A673 (cell line): ENCODE measurements at regions not wholly inside any gene's neighbourhood (a gene's known extent, or its start where the extent isn't known, plus 50 kb on each side); places are given as distances from the start of the nearest gene placed in this dataset.

Experiments
- BruUV-seq: library from RNA; stranded (reverse); fragments of 400-500 nt; replicated peaks from 2 replicates; lab custom pipeline; 2021; lab: Mats Ljungman, UMichigan
- CTCF ChIA-PET: fragments of 300-600 bp; sonication (Branson Sonifier 250); formaldehyde crosslinking; loops from one replicate; lab custom pipeline; 2022; ENCODE audit warnings: antibody characterized with exemption; lab: Charles Lee
- POLR2A ChIA-PET: fragments of 300-600 bp; sonication (Branson Sonifier 250); formaldehyde crosslinking; loops from one replicate; lab custom pipeline; 2022; ENCODE audit warnings: antibody characterized with exemption; ENCODE audit not compliant: low non-redundant PET; lab: Charles Lee
- DNase-seq: peaks from one replicate; pipeline ENCODE4 v3.0.0-alpha.2; 2015; ENCODE audit warnings: low spot score
- H3K27ac ChIP-seq: fragments of 200-600 bp; sonication (generic); 2 replicates; pipeline ENCODE4 v1.5.1; 2016; ENCODE audit warnings: mixed run types, low read depth, mild to moderate bottlenecking, mixed read lengths, antibody characterized with exemption, low read length; ENCODE audit not compliant: poor library complexity, severe bottlenecking
- H3K27me3 ChIP-seq: fragments of 200-600 bp; sonication (generic); replicated peaks from 2 replicates; pipeline ENCODE4 v1.6.1; 2017; ENCODE audit warnings: mixed run types, low read depth, mild to moderate bottlenecking, mixed read lengths, antibody characterized with exemption, low read length; ENCODE audit not compliant: insufficient read depth, poor library complexity
- H3K36me3 ChIP-seq: fragments of 200-600 bp; sonication (generic); 2 replicates; pipeline ENCODE4 v1.6.1; 2016; ENCODE audit warnings: mixed run types, mild to moderate bottlenecking, mixed read lengths, antibody characterized with exemption, low read length; ENCODE audit not compliant: insufficient read depth, poor library complexity, severe bottlenecking
- H3K4me1 ChIP-seq: fragments of 200-600 bp; sonication (generic); 2 replicates; pipeline ENCODE4 v1.6.1; 2017; ENCODE audit warnings: mixed run types, mild to moderate bottlenecking, mixed read lengths, antibody characterized with exemption, low read length; ENCODE audit not compliant: insufficient read depth, poor library complexity, severe bottlenecking
- H3K4me3 ChIP-seq: fragments of 200-600 bp; sonication (generic); 2 replicates; pipeline ENCODE4 v1.5.1; 2016; ENCODE audit warnings: low read depth, mixed run types, mild to moderate bottlenecking, mixed read lengths, low read length; ENCODE audit not compliant: poor library complexity, severe bottlenecking
- H3K9me3 ChIP-seq: fragments of 200-600 bp; sonication (generic); 2 replicates; pipeline ENCODE4 v1.6.1; 2016; ENCODE audit warnings: mixed run types, low read depth, mild to moderate bottlenecking, mixed read lengths, antibody characterized with exemption, low read length; ENCODE audit not compliant: poor library complexity, severe bottlenecking
- CTCF ChIP-seq: fragments of 300-800, 200-600 bp; sonication (generic); conservative IDR thresholded peaks from 2 replicates; pipeline ENCODE4 v1.5.1; 2017; ENCODE audit warnings: low read depth, mild to moderate bottlenecking, antibody characterized with exemption, low read length, moderate library complexity, mixed read lengths
- EZH2 ChIP-seq: fragments of 200-600 bp; sonication (generic); IDR thresholded peaks from 2 replicates; pipeline ENCODE4 v1.6.1; 2017; ENCODE audit warnings: borderline replicate concordance, low read depth, mild to moderate bottlenecking, mixed read lengths, antibody characterized with exemption, low read length; ENCODE audit not compliant: poor library complexity, severe bottlenecking
- intact Hi-C: fragments of 100-400 bp; cut with micrococcal nuclease; formaldehyde crosslinking; loops from one replicate; pipeline ENCODE4 v1.10.0; 2022; ENCODE audit not compliant: unreplicated experiment

- intact Hi-C loops = no loop called here
- Histone ChIP-seq H3K27ac (no peak overlapping the region), H3K4me3 (no peak overlapping the region), H3K27me3 (no peaks in the 10 kb centered on the region), H3K9me3 (peaks cover 24% of the 10 kb centered on the region), H3K36me3 (no peaks in the 10 kb centered on the region), H3K4me1 (no peaks in the 10 kb centered on the region)
- no peak for DNase-seq
- no TSS peak for BruUV-seq
- no peak for TF ChIP-seq EZH2
- TF ChIP-seq CTCF = no peak
- POLR2A ChIA-PET = no interaction called here
- CTCF ChIA-PET = no interaction called here
These were observed 216.5 kb downstream of the SNRPN start for GRCh38 chr15:25171111-25171811.

- CTCF ChIA-PET = no interaction called here
- DNase-seq = no peak
- POLR2A ChIA-PET = no interaction called here
These were observed 217.3 kb downstream of the SNRPN start for GRCh38 chr15:25171856-25172687.

GRCh38 chr15:25172691-25173090 is 217.9 kb downstream of the SNRPN start:
- H3K36me3 ChIP-seq = no peaks in the 10 kb centered on the region
- peaks cover 26% of the 10 kb centered on the region for H3K9me3 ChIP-seq
- no peaks in the 10 kb centered on the region for H3K27me3 ChIP-seq
- no TSS peak for BruUV-seq
- POLR2A ChIA-PET = no interaction called here
- no peak for DNase-seq
- no peak overlapping the region for H3K27ac ChIP-seq
- CTCF ChIA-PET = no interaction called here
- TF ChIP-seq EZH2 = no peak
- TF ChIP-seq CTCF = no peak
- intact Hi-C loops = no loop called here
- no peaks in the 10 kb centered on the region for H3K4me1 ChIP-seq
- no peak overlapping the region for H3K4me3 ChIP-seq

More at GRCh38 chr15:25171856-25172687, 217.3 kb downstream of the SNRPN start:
- Histone ChIP-seq H3K4me3 (no peak overlapping the region), H3K27ac (no peak overlapping the region), H3K9me3 (peaks cover 22% of the 10 kb centered on the region), H3K27me3 (no peaks in the 10 kb centered on the region), H3K4me1 (no peaks in the 10 kb centered on the region), H3K36me3 (no peaks in the 10 kb centered on the region)
- no TSS peak for BruUV-seq
- no peak for TF ChIP-seq CTCF
- intact Hi-C loops = no loop called here
